A549 (cell line): ENCODE measurements at regions not wholly inside any gene's neighbourhood (a gene's known extent, or its start where the extent isn't known, plus 50 kb on each side); places are given as distances from the start of the nearest gene placed in this dataset.

ENCODE experiments used
- KDM5A ChIP-seq: fragments of 200-600 bp; sonication (generic); IDR thresholded peaks from 2 replicates; pipeline ENCODE4 v1.6.1; 2016; ENCODE audit warnings: antibody characterized with exemption, mild to moderate bottlenecking
- TF ChIP-seq, protein P1 (sequence below): fragments of 200-600 bp; sonication (generic); IDR thresholded peaks from 2 replicates; pipeline ENCODE4 v1.6.1; 2016; ENCODE audit warnings: antibody characterized with exemption, mild to moderate bottlenecking, moderate library complexity
- TF ChIP-seq, protein P2 (sequence below): fragments of >200 bp; sonication (Bioruptor Twin); formaldehyde crosslinking; IDR thresholded peaks from 3 replicates; pipeline ENCODE4 v1.5.1; 2016

DNA sequence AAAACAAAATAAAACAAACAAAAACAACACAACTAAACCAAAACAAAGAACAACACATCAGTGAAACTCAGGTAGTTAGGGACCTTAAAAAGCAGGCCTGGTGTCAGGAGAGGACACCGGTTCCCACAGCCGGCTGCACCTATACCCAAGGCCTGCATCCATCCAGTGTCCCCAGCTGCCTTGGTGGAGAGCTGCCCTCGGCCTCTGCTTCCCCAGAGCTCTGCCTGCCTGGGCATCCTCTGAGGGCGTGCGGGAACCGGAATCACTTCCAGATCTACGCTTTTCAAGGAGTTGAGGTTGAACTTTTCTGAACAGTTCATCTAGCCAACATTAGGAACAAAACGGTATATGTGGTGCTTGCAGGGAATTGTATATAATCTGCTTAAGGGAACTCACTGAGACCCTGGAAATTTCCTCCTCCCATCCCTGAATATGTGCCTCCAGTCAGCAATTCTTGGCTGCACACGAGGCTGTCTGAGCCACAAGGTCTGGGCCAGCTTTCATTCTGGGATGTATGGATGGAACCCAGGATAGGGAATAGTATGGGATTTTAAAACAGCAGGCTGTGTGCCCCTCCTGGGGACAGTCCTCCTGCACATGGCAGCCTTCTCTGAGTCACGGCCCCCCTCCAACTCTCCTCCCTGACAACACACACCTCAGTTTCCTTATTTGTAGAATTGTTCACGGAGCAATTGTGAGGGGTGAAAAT, 319.0 kb upstream of the RTL1 start:
- TF ChIP-seq, protein P1, sequence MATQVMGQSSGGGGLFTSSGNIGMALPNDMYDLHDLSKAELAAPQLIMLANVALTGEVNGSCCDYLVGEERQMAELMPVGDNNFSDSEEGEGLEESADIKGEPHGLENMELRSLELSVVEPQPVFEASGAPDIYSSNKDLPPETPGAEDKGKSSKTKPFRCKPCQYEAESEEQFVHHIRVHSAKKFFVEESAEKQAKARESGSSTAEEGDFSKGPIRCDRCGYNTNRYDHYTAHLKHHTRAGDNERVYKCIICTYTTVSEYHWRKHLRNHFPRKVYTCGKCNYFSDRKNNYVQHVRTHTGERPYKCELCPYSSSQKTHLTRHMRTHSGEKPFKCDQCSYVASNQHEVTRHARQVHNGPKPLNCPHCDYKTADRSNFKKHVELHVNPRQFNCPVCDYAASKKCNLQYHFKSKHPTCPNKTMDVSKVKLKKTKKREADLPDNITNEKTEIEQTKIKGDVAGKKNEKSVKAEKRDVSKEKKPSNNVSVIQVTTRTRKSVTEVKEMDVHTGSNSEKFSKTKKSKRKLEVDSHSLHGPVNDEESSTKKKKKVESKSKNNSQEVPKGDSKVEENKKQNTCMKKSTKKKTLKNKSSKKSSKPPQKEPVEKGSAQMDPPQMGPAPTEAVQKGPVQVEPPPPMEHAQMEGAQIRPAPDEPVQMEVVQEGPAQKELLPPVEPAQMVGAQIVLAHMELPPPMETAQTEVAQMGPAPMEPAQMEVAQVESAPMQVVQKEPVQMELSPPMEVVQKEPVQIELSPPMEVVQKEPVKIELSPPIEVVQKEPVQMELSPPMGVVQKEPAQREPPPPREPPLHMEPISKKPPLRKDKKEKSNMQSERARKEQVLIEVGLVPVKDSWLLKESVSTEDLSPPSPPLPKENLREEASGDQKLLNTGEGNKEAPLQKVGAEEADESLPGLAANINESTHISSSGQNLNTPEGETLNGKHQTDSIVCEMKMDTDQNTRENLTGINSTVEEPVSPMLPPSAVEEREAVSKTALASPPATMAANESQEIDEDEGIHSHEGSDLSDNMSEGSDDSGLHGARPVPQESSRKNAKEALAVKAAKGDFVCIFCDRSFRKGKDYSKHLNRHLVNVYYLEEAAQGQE: no peak
- no peak for TF ChIP-seq KDM5A
- TF ChIP-seq, protein P2, sequence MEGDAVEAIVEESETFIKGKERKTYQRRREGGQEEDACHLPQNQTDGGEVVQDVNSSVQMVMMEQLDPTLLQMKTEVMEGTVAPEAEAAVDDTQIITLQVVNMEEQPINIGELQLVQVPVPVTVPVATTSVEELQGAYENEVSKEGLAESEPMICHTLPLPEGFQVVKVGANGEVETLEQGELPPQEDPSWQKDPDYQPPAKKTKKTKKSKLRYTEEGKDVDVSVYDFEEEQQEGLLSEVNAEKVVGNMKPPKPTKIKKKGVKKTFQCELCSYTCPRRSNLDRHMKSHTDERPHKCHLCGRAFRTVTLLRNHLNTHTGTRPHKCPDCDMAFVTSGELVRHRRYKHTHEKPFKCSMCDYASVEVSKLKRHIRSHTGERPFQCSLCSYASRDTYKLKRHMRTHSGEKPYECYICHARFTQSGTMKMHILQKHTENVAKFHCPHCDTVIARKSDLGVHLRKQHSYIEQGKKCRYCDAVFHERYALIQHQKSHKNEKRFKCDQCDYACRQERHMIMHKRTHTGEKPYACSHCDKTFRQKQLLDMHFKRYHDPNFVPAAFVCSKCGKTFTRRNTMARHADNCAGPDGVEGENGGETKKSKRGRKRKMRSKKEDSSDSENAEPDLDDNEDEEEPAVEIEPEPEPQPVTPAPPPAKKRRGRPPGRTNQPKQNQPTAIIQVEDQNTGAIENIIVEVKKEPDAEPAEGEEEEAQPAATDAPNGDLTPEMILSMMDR: no peak
